GM12891 (cell line): ENCODE measurements at regions not wholly inside any gene's neighbourhood (a gene's known extent, or its start where the extent isn't known, plus 50 kb on each side); places are given as distances from the start of the nearest gene placed in this dataset.

ENCODE experiments used
- POLR2A ChIP-seq: IDR thresholded peaks from 2 replicates; pipeline ENCODE4 v1.6.1; 2011; ENCODE audit warnings: low read depth, low read length, control low read depth
- POLR2AphosphoS5 ChIP-seq: IDR thresholded peaks from 2 replicates; pipeline ENCODE4 v1.6.1; 2011; ENCODE audit warnings: low read depth, low read length, control low read depth
- POU2F2 ChIP-seq: IDR thresholded peaks from 2 replicates; pipeline ENCODE4 v1.6.1; 2011; ENCODE audit warnings: low read depth, mild to moderate bottlenecking, control low read depth, low read length, moderate library complexity
- TAF1 ChIP-seq: IDR thresholded peaks from 2 replicates; pipeline ENCODE4 v1.6.1; 2011; ENCODE audit warnings: low read depth, low read length, control low read depth

- TF ChIP-seq POLR2A, result no peak
- TF ChIP-seq POLR2AphosphoS5, result no peak
- no peak for TF ChIP-seq TAF1
- TF ChIP-seq POU2F2, result no peak
These were observed 73.3 kb upstream of the SLC44A3 start for GRCh38 chr1:94746635-94747525.
